ENCODE measurements at regions not wholly inside any gene's neighbourhood (a gene's known extent, or its start where the extent isn't known, plus 50 kb on each side); places are given as distances from the start of the nearest gene placed in this dataset.

DNA sequence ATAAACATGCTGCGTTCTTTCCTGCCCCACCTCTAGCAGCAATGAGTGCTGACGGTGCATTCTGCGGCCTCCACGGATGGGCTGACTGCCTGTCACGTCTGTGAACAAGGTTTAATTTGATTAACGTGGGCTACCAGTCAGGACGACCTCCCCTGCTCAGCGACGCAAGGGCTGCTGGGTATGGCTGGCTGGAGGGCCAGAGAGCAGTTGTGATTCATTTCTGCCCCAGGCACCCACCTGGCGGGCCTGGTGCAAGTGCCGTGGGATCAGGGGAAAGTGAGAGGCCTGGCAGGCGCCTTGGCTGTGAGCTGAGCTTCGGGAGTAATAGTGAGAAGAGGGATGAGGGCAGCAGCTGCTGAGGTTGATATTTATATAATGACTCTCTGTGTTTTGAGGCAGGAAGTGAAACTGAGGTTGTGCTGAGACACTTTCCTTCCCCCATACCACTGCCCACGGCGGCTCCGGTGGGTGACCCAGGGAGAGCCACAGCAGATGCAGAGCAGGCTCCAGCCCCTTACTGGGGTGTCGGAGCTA, 190.4 kb upstream of the BCL6 start:
- no peak for DNase-seq

DNA sequence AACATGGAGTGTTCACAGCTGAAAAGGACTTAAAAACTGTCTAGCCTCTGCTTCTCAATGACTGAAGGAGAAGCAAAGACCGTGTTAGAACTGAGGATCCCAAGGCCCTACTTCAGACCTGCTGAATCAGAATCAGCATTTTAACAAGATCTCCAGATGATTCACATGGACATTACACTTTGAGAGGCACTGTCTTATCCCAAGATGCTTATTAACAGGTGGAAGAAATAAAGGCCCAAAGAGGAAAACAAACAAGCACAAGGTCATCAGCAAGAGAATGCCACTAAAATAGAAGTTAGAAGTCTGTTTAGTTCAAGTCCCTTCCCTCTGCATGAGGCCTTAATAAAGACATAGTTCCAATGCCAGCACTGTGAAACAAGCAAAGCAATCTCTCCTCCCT, 191.4 kb upstream of the BCL6 start:
- DNase-seq, result no peak

DNA sequence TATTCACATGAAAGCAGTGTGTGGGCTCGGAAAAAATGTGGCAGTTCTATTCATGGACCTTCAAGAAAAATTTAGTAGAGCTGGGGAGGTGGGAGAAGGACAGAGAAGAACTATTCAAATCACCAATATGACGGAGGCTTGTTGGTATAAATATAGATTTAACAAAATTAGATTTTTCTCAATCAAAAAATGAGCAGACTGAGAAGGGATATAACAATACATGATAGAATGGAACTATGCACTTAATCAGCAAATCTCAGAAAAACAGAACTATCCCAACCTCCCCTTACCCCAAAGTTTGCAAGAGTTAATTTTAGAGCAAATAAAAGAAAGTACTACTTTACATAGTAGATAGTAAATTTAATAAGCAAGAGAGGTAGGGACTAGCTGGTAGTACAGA, 194.6 kb upstream of the BCL6 start:
- no peak for DNase-seq

DNA sequence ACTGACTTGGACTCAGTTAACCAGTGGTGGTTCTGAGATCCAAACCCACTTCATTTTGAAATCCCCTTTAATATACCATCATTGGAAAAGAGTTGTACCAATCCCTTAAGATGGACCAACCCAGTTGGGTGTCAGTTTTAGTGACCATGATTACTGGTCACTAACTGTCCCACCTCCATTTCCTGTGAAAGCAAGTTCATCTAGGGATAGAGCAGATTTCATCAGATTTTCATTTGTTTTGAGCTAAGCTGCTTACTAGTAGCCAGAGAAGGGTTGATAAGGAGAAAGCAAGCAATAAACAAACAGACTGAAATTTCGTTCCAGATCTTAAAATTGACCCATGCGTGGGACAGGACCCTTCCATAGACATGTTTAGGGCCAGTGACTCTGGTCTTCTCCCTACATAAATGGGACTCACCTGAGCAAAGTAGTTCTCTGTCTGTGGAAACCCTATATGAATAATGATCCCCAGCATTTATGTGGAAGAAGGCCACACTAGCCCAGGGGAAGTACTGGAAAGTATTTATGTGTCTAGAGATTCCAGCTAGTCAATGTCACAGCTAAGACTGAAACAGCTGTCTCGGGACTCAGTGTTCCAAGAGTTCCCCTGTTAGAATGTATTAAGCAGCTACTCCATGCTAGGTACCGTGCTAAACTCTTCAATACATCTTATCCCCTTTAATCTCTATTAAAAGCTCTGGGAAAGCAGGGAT, 196.0 kb upstream of the BCL6 start:
- no peak for DNase-seq

DNA sequence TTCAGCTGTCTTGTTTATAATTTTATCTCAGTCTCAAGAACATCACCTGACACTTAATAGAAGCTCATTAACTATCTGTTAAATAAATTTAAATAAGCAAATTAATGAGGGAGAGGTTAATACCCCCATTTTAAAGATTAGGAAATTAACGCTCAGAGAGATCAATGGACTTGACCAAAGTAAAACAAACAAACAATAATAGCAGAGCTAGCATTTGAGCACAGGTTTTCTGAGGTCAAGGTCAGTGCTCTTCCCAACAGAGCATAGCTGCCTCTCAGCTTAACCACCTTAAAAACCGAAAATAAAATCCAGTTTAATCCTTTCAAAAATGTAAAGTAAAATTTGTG, 196.6 kb upstream of the BCL6 start:
- no peak for DNase-seq

DNA sequence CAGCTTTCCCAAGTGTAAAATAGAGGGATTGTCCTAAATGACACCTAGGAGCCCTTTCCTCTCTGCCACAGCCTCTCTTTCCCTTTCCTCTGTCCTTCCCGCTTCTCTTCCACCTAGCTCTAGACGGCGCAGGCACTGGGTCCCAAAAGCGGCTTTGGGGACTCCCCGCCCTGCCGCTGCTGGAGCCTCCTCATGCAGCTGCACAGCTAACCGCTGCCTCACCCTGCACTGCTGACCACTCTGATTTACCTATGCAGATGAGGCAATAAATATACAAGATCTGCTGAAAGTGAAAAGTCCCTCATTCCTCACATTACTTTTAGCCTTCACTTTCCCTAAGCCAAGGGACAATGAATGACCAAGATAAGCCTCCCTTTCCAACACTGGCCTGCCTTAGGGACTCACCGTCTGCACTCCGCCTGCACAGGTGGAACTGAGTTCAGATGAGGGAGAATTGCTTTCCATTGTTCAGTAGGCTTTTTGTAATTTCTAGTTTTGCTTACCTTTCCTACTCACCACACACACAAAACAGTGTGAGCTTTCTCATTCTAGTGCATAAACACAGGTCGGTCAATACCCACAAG, 197.5 kb upstream of the BCL6 start:
- no peak for DNase-seq

DNA sequence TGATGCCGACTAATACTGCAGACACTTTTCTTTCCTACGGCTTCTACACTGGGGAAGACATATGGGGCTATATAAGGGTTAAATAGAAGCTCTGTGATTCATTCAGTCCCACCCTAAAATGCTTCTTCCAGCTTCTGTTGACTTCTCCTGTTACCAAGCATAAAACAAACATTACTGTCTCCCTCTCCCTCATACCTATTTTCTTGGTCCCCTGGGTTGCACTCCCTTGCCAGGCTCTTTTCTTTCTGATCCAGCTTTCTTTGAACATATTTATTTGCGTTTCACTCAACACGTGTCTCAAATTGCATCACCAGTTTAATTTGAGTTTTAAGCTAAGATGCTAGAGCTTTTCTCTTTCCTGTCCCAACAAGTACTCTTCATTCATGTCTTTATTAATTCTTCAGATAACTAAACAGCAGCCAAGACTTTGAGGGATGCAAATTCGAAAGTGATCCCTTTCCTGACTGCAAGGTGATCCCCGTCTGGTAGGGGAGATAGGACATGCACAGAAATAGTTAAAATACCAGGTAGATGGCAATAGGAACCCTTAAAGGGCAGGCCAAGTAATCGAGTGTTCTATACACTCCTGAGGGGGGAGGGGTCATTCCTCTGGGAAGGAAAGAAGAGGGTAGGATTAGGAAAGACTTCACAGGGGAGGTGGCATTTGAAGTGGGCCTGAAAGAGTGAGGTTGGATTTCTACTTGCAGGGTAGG, 198.6 kb upstream of the BCL6 start:
- DNase-seq, result no peak

DNA sequence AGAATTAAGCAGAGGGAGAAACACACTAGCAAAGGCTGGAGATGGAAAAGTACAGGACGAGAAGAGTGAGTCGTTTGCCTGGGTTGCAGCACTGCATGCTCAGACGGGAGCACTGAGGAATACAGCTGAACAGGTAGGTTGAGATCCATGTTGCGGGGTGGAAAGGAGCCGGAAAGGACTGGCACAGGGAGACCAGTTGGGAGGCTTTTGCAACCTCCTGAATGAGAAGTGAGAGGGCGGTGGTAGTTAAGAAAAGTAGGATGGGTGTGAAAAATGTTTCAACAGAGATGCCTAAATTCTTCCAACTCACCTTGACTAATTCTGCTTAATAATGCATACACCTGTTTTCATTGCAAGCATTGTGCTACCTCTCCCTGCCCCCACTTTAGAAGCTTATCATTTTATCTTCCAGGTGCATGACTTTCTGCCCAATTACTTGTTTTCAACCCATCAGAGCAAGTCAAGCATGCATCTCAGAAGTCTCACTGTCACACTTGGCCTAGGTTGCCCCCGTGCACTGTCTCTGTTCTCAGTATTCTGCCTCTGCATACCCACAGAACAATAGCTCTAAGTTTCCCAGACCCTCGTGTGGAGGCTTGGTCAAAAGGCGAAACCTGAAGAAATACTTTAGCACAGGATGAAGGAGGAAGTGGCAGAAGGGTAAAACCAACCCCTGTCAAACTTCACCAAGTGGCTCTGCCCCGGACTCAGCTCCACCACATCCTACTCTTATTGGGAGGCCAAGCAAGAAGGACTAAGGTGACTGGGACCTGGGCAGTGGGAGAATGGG, 199.3 kb upstream of the BCL6 start:
- DNase-seq, result no peak

DNA sequence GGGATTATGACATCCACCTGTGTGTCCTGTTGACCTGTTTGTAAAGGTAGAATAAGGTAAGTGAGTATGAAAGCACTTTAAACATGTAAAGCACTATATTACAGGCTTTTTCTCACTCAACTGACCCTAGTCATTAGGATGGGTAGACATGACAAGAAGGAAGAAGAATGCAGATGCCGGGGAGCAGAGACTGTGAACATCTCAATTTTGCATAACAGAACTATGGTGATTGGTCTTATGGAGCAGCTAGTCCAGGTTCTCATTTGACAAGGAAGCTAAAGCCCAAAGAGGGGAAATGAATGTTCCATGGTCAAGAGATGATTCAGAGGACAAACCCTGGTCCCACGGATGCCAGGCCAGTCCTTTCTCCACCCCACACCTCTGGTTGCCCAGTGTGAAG, 200.1 kb upstream of the BCL6 start:
- no peak for DNase-seq

DNA sequence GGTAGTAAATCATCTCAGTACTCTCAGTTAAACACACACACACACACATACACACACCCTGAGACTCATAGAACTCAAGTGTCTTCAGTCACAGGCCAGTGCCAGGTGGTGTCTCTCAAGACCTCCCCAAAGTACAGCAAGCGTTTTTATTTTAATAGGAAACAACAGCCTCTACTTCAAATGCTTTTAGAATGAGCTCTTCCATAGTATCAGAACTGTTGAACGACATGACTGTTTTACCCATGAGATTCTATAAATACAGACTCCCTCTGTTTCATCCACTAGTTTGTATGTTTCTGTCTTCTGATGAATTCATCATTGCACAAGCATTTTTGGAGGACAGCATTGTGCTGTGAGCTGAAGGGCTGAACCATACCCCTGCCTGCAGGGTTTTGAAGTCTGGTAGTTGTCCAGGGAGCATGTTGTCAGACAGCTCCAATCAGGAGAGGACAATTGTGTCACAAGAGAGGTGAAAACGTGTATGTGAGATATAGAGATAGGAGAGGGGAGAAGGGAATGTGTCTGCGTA, 201.0 kb upstream of the BCL6 start:
- no peak for DNase-seq

DNA sequence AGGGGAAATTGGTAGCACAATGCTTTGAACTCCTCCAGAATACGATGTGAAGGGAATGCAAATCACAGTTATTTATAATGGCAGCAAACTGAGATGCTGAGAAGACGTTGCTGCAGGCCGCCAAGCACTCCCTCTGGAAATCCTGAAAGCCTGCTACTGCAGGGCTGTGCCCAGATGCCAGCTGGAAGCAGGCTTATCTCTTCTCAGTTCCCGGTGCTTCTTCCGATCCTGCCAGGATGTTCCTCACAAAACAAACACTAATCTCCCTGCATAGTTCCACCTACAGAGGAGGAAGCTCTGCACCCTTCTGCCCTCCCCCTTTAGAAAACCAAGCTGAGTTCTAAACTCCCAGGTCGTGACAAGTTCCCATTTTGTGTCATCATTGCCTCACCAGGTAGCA, 201.7 kb upstream of the BCL6 start:
- no peak for DNase-seq

DNA sequence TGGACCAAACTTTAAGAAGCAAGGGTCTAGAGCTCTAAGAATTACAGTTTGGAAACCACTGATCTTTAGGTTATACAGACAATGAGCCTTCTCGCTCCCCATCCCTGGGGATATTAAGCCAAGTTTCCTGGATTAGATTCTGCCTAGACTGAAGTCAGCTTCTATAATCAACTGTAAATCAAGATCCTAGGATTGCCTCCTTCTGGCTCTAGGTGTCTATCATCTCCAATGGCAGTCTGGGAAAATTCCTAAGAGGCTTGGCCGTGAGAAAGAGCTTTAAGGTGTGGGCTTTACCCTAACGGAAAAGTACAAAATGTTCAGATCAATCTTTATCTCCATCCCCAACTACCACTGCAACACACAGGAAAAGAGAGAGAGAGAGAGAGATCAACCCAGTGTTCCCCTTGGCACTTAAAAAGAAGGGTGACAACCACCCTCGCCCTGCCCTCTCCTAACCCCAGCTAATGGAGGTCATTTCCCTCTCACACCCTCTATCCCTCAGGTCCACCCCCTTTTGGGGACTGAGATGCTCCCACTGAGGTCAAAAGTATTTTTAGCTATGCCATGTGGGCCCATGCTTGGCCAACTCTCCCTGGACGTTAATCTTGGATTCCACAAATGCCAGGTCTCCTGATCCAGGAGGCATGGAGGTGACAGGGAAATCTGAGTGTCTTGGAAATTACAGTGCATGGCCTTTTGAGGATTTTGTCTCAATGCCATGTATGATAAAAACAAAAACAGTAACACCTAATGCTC, 202.8 kb upstream of the BCL6 start:
- DNase-seq, result no peak

DNA sequence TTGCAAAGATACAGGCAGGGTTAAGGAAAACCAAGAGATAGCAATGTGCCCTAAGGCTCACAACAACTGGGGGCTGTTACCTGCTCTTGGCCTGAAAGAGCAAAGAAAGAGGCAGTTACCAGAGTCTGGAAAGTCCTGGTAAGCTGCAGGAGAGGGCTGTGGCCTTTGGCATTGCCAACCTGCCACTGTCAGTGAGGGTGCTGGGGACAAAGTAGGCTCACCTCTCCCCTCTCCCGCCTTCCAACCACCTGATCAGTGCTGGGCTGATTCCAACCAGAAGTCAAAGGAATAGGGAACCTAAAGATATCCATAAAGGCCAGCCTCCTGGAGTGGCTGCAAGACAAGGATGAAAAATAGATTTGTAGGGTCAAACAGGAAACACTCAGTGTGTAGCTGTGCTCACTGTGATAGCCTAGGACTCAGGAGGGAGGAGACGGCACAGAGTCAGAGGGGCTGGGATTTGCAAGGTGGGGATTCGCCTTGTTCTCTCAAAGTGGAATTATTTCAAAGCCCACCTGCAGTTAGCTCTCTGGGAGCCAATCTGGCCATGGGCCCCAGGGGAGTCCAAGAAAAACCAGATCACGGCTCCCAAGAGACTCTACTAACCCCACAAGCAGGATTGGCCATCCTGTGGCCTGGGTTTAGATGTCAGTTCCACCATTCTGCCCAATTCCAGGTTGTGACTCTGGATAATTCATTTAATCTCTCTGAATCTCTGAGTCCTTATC, 204.0 kb upstream of the BCL6 start:
- no peak for DNase-seq

DNA sequence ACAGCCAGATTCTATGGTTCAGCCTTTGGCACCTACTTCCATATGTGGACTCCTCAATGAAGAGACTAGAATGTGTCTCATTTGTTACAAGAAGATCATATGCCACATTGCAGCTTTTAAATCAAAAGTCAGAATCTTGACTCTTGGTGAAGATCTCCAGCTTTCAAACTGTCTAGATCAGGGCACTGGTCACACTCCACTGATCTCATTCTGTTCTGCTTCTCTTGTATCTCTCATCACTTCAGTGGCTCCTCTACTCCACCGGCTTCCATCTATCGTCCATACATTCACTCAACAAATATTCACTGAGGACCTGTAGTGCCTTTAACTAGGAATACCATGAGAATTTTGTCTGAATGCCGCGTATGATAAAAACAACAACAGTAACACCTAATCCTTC, 203.3 kb upstream of the LPP start:
- no peak for DNase-seq

DNA sequence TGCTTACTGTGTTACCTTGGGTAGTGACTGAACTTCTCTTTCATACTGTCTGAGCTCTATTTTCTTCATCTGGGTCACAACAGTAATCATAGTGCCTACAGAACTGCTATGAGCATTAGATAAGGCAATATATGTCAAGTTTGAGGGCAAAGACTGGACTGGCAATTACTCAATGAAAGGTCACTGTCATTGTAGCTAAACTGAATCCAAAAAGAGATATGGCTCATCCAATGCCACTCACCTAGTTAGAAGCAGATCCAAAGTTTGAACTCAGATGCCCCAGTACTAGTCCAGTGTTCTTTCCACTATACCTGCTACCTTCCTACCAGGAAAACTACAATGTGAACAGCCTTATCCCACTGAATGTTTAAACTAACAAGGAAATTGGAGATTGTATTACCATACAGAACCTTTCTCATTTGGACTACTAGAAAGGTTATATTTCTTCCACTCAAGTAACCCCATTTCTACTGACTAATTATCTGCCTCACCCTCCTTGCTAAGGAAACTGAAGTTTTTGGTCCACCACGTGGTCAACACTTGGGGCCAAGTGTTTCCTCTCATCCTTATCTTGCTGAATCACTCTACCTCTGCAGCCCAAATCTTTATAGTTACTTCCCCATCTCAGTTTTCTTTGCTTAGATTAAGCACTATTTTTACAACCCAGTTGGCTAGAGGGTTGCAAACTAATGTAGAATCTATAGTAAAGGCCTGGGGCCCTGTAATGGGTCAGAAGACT, 202.3 kb upstream of the LPP start:
- no peak for DNase-seq

DNA sequence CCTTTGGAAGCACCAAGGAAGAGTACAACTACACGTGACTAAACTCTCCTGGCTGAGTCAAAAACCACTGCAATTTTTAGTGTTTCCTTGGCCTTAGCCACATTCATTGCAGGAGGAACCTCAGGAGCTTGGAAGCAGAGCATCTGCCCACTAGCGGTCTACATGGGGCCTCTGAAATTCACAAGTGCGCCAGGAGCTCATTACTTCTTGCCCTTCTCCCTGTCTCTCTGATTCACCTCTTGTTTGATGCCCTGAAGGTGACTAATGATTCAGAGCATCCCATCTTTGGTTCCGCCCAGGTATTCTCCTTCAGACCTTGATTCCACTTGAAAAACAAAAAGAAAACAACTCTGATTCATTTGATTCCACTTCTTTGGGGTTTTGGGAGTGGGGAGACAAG, 201.1 kb upstream of the LPP start:
- no peak for DNase-seq

DNA sequence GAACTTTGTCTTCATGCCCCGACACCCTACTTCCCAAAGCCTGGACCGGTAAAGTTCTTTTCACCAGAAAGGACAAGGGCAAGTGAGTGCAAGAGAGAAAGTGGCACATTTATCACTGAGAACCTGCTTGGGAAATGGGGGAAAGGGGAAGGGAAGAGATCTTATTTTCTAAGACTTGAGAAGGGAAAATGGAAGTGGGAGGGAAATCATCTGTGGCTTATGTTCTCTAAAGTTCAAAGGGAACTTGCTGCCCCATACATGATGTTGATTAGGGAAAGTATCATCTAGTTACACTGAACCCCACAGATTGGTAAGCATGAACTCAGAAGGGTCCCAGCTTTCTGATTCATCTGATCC, 199.5 kb upstream of the LPP start:
- no peak for DNase-seq

DNA sequence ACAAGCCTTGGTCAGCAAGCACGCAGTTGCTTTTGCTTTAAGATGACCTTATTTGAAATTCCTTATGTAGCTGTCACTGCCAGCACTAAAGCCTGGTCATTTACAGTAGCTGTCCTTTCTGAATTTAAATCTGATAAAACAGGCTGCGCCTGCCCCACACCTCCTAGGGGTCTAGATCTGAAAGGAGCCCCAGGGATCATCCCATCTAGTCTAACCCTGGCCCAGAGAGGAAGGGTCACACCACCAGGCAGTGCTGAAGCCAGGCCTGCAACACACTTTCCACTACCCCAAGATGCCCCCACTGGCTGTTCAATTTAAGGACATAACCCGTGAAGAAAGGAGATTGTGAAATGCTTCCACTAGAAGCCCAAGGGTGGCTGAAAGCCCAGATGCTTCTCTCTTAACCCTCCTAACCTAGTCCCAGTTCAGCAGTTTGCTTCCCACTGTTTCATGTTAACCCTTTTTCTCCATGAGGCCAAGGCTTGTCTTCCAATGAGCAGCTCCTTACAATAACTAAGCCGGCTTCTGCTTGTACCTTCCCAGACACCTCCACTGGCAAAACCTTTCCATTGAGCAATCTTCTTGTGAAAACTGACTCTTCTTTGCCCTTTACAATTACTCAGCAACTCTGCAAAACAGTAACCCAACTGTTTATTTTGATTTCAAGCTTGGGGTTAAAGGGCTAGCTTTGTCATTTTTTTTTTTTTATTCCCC, 198.9 kb upstream of the LPP start:
- DNase-seq, result no peak

DNA sequence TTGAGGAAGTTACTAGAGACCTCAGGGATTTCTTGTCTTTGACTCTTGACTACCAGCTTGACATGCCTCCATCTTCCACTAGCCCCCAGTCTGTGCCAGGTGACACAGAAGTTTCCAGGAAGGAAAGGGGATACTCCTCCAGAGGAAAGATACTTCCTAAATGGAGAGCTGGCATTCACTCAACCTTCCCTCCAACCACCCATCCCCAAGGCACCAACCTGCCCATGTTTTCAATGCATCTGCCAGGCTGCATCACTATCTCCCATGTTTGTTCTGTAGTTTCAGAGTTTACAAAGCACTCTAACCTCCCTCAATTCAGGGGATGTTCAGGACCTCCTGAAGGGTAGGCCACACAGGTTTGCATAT, 198.4 kb upstream of the LPP start:
- DNase-seq, result no peak

DNA sequence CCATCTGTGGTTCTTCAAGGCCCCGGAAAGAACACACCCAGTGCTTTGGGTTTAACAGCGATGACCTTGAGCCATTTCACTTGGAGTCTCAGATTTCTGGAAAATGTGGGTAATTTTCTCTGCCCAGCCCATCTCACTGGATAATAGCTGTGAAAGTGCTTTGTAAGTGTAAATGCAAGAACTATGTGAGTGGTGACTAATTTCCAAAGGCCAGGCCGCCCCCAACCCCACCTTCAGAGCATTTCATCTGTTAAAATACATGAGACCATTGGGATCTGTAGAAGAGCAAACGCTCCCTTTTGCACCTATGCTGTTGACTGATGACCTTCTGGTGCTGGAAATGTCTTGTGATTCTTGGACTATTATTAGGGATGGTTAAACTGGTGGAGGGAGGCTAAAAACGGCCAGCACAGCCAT, 196.8 kb upstream of the LPP start:
- no peak for DNase-seq

DNA sequence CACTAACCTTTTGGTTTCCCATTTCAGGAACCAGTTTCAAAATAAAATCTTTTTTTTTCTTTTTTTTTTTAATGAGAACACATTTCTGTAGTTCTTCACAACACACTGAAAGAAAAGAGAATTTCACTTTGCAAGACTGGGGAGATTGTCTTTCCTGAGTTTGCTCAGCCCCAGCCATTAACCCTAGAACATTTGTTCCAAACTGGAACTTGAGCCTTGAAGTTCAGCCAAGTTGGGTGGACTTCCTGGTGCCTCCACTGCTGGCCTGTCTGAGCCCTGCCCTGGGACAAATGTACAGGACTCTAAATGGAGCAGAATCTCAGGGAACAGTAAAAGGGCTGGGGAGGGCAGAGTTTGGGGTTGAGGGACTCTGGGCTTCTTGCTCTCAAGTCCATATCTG, 196.4 kb upstream of the LPP start:
- DNase-seq, result no peak

Measured in activated naive CD4-positive, alpha-beta T cell (primary cell).